DMS79 (cell line): ENCODE measurements at regions not wholly inside any gene's neighbourhood (a gene's known extent, or its start where the extent isn't known, plus 50 kb on each side); places are given as distances from the start of the nearest gene placed in this dataset.

Source experiments
- DNase-seq: peaks from one replicate; lab custom pipeline; 2025; lab: John Stamatoyannopoulos, UW

DNA sequence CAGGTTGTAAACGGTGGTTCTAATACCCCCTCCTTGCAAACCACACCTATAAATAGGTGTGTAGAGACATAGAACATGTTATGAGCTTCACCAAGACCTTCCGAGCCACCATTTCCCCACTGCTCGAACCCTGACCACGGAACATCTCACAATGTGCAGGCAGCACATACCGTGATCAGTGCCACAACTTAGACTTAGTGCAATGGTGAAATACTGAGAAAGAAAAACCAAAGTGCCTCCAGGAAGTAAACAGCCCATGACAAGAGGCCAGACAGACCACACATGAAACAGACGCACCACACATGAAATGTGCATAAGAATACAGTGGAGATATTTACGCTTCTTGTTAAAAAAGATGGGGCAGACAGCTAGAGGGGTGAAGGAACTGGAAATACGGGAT, 166.9 kb upstream of the CCND2 start:
- DNase-seq, result no peak

DNA sequence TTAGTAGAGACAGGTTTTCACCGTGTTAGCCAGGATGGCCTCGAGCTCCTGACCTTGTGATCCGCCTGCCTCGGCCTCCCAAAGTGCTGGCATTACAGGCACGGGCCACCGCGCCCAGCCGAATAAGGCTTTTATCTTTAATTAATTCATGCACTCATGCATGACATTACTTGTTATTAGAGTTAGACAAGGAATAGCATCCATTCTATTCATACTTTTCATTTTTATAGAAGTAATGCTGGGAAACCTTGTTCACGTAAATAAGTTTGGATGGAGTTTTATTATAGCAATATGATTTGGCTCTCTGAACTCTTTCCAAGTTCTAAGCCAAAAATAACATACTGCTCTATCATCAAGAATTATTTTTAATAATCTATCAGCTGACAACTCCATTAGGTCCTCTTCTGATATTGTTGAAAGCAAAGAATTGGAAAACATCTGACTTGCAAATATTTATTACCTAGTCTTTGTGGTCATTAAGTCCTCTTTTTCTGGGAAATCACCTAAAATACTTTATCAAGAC, 168.8 kb upstream of the CCND2 start:
- DNase-seq, result no peak

DNA sequence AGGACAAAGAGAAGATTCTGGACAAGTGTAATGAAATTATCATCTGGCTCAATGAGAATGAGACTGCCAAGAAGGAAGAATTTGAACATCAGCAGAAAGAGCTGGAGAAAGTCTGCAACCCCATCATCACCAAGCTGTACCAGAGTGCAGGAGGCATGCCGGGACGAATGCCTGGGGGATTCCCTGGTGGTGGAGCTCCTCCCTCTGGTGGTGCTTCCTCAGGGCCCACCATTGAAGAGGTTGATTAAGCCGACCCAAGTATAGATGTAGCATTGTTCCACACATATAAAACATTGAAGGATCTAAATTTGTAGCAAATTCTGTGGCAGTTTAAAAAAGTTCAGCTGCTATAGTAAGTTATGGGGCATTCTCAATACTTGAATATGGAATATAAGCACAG, 174.3 kb upstream of the CCND2 start:
- no peak for DNase-seq

- no peak for DNase-seq
These were observed 182.4 kb upstream of the CCND2 start for GRCh38 chr12:4091016-4091743.

DNA sequence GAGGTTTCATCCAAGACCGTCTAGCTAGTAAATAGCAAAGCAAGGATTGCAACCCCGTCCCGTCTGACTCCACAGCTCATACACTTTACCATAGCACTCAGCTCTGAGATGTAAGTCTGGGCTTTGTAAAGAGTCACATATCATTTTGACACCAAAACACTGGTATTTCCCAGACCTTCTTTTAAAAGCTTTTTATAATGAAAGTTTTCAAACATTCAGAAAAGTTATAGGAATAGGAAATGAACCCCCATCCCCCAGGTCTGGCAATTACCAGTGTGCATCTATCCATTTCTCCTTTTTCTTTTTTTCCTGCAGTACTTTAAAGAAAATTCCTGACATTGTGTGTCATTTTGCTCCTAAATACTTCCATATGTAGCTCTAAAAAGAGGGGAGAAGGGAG, 183.6 kb upstream of the CCND2 start:
- no peak for DNase-seq

- DNase-seq, result no peak
These were observed 184.4 kb upstream of the CCND2 start for GRCh38 chr12:4089121-4089606.

GRCh38 chr12:4088451-4088850, 185.1 kb upstream of the CCND2 start:
- DNase-seq, result no peak

DNA sequence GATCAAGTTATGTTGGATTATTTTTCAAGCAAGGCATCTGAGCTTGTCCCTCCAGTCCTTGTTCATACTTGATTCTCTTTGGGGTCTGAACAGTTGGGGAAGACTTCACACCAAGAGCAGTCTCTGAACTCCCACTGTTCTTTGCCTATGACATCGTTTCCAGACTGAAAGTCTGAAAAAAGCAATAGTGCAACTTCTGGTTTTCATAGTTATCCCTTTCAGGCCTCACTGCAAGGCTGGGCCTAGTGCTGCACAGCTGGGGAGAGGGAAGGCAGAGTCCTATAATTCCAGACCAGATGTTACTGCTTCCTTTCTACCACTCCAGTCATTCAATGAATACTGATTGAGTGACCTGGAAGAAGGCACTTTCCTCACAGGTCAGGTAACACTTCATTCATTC, 187.1 kb upstream of the CCND2 start:
- DNase-seq, result no peak

DNA sequence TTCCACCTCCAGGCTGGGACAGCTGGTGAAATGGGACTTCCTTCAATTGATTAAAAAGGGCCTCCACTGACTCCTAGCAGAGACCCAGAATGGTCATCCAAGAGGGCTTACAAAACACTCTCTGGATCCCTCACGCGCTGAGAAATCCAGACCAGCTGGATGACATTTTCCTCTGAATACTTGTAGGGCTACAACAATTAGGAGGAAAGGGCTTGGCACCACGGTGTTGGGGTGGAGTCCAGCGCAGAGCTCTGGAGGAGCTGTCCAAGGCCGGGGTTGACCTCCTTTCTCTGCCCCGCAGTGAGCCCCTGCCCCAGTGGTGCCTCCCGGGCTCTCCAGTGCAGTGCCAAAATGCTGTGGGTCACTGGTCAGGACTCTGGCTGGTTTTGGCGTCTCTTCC, 189.0 kb upstream of the CCND2 start:
- no peak for DNase-seq

GRCh38 chr12:4082809-4083403, 190.7 kb upstream of the CCND2 start:
- no peak for DNase-seq

- DNase-seq, result no peak
These were observed 193.3 kb upstream of the CCND2 start for GRCh38 chr12:4080213-4080612.

DNA sequence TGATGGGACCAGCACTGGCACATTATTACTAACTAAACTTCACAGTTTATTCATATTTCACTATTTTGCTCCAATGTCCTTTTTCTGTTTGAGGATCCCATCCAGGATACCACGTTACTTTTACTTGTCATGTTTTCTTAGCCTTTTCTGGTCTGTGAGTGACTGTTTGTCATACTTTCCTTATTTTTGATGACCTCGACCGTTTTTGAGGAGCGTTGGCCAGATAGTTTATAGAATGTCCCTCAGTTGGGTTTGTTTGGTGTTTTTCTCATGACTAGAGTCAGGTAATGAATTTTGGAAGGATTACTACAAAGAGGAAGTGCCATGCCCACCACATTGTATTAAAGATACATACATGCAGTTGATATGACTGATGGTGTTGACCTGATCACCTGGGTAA, 199.4 kb upstream of the CCND2 start:
- no peak for DNase-seq

DNA sequence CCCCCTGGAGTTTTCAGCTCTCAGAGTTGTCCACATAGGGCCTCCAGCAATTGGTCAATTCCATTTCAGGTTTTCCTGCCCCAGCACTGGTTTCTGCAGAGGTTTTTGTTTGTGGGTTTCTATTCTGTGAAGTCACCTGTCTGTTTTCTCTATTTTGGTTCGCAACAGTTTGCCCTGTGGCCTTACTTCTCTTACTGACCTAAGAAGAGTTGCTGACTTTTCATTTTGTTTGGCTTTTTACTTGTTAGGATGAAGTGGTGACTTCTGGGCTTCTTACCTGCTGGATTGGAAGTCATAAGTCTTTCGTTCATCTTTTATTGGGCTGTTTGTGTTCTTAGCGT, 196.4 kb upstream of the PARP11 start:
- no peak for DNase-seq

- no peak for DNase-seq
These were observed 195.9 kb upstream of the PARP11 start for GRCh38 chr12:4068981-4069669.

DNA sequence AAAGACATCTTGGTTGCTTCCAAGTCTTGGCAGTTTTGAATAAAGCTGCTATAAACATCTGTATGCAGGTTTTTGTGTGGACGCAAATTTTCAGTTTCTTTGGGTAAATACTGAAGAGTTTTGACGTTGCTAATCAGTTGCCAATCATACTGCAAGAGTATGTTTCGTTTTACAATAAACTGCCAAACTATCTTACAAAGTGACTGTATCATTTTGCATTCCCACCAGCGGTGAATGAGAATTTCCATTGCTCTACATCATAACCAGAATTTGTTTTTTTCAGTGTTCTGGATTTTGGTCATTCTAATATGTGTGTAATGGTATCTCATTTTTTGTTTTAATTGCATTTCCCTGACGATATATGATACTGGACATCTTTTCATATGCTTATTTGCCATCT, 190.8 kb upstream of the PARP11 start:
- no peak for DNase-seq

- DNase-seq, result no peak
These were observed 186.8 kb upstream of the PARP11 start for GRCh38 chr12:4059898-4060568.

- DNase-seq, result no peak
These were observed 184.0 kb upstream of the PARP11 start for GRCh38 chr12:4056910-4057845.

- no peak for DNase-seq
These were observed 181.4 kb upstream of the PARP11 start for GRCh38 chr12:4054630-4055029.

- DNase-seq, result no peak
These were observed 179.5 kb upstream of the PARP11 start for GRCh38 chr12:4052691-4053090.

DNA sequence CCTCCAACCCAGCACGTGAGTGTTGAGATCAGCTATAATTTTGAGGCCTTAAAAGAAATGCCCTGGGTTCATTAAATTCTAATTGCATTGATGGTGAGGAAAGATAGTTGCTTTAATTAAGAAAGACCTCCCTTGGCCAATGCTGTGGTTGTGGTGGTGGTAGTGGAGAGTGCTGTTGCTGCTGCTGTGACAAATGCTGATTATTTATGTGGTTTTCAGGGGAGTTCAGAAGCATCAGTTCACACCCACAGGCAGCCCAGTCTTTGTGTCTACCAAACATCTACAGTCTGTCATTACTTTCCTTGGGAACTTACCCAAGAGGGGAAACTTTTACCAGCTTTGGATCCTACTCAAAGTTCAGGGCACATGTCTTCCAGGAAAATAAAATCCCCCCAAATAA, 178.4 kb upstream of the PARP11 start:
- DNase-seq, result no peak

DNA sequence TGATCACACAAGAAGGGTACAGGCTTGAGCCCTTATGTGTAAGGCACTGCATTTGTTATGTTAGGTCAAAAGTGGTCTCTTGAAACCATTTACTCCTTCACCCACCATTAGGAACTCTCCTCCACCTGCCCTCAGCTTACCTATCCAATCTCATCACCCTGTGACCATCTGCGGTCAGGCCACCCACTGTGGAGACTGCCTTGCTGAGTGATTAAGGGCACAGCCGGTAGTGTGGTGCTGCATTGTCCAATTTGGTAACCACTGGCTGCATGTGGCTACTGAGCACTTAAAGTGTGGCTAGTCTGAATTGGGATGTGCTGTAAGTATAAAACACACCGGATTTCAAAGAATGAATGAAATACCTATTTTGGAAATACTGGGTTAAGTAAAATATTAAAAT, 177.1 kb upstream of the PARP11 start:
- no peak for DNase-seq
